Cerebellar nuclear complex (tissue), 1 donor: ENCODE measurements at regions not wholly inside any gene's neighbourhood (a gene's known extent, or its start where the extent isn't known, plus 50 kb on each side); places are given as distances from the start of the nearest gene placed in this dataset.
A peak's percentile ranks its signal among the peaks of the same experiment; 100 is the strongest.

Source experiments
- DNase-seq, 2 experiments: peaks; one replicate each; lab custom pipeline; 2025; lab: John Stamatoyannopoulos, UW

DNA sequence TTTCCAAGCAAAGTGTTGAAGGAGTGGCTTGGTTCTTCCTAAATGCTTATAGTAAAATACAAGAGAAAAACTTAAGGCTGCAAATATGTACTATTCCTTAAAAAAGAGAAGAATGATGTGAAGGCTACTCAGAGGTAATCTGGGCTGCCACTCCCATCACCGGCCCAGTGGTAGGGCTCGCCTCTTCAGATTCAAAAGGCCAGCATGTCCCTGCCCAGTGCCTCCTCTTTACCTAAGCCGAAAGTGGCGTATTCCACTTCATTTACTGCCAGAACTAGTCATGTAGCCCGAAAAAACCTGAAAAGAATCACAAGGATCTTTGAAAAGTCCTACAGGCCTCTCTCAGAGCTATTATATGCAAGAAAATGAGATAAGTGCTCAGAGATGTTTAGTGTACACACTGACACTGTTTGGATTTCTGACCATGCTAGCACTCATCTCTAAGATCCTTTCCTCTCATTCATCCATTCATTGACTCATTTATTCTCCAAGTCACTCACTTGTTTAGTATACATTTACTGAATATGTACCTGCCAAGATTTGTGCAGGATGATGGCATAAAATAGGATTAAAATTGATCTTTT, 373.3 kb upstream of the THBS1 start:
- no peak for DNase-seq

DNA sequence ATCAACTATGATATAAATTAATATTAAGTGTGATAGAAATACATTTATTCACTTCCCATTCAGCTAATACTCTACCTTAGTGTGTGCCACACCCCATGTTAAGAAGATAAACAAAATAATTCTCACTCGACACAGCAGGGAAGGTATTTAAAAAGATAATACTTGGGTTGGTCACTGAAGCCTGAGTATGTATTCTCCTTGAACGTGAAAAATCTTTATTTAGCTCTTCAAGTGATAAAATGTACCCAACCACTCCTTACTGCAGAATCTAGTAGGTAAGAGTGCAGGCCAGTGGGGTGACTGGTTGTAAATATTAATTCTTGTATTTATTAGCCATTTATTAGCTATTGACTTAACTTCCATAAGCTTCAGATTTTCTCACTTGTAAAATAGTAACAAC, 372.7 kb upstream of the THBS1 start:
- DNase-seq: no peak

DNA sequence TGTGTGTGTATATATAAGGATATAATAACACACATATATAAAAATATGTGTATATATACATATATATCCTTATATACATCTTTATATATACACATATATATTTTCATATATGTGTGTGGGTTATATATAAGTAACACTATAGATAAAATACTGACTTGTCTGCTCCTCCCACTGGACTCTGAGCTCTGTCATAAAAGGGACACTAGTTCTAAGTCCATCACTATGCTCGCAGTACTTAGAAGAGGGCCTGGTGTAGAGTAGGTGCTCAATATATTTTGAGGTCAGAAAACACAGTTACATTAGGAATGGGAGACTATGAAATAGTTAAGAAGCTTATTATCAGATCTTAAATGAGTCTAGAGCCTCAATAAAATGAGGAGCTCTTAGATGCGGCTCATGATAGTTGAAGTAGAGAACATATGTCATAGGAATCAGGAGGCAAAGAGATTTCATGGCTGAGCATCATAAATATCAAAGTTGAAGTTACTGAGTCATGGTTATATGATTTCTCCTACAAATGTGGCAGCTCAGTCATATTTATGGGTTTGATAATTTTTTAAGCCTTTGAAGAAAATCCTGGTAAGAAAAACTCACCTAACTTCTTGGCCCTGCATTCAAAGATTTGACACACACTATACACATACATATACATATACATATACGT, 371.2 kb upstream of the THBS1 start:
- DNase-seq: no peak

DNA sequence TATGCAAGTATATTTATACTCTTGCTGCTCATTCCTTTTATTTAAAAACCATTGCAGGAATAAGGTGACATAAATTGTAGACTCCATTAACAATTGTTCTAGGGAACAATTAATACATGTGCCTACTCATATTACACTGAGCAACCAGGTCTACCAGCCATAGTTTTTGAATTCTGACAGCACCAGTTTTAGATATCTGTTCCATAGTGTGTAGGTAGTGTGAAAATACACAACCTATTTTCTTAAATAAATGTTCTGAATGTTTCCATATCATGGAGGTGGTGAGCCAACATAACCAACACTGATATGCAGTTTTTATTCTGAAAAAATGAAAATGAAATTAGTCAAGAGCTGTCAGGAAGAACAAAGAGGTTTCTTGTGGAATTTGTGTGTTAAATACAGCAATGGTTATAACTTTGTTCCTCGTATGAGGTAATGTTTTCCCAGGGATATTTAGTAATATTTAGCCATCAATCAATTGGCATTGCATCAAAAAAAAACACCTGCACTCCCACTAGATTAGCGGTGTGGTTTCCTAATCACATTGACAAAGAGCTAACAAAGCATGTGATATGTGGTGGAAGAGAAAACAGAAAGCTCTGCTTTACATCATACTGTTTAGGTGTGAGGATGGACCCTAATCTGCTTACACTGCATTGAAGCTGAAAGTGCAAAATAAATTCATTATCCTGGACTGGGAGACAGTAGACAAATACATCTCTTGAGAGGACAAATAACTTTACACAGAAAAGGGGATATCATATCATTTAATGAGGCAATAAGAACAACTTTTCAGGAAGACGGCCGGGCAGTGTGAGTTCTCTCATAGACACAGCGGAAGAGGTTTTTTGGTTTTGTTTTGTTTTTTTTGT, 369.5 kb upstream of the THBS1 start:
- DNase-seq: no peak

DNA sequence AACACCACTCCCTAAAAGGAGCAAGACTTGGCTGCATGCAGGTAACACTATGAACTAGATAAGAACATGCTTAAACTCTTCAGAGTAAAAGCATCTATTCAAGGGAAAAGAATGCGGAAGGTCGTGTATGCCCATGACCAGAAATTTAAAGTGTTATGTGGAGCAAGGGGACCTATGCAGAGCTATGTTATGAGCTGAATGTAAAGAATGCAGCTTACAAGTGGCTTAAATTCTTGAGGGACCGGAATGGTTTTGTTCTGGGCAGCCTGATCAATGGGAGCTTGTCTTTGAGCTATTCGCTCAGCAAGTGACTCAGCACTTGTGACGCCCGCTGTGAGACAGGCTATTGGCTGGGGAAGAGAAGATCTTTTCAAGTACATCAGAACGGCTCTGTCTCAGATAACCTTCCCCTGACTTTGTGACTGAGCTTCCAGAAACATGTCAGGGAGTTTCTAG, 367.5 kb upstream of the THBS1 start:
- DNase-seq: no peak

DNA sequence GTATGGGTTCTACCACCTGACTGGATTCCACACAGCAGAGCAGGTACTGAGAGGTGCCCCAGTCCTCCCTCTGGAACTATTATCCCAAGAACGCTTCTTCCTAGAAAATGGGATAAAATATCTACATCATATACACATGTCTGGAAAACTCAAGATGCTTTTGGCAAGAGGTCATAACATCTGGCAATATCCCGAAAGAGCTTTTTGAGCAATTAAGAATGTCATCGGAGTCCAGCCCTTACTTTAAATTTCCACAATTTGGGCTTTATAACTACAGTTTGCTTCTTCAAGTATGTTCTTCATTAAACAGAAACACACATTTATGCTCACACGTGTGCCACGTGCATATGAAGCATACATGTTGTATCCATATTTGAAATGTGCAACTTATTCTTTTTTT, 365.9 kb upstream of the THBS1 start:
- no peak for DNase-seq

DNA sequence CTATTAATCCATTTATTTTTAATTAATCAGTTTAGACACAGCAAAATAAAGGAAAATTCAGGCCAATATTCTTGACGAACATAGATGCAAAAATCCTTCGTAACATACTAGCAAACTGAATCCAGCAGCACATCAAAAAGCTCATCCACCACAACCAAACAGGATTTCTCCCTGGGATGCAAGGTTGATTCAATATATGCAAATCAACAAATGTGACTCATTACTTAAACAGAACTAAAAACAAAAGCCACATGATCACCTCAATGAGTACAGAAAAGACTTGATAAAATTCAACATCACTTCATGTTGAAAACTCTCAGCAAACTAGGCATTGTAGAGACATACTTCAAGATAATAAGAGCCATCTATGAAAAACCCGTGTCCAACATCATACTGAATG, 364.1 kb upstream of the THBS1 start:
- no peak for DNase-seq

DNA sequence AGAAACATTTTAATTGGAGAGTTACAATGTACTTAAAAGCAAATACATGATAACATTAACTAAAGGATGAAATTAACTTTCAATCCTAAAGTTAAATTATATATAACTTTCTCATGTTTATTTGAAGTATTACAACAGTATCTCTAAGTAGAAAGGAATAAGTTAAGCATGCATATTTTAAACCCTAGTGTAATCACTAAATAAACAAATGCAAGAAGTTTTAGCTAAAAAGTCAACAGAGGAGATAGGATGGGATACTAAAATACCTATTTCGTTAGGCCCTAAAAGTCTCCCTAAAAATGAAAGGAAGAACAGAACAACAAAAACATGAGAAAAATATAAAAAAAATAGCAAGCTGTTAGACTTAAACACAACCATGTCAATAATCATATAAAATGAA, 361.3 kb upstream of the THBS1 start:
- no peak for DNase-seq

DNA sequence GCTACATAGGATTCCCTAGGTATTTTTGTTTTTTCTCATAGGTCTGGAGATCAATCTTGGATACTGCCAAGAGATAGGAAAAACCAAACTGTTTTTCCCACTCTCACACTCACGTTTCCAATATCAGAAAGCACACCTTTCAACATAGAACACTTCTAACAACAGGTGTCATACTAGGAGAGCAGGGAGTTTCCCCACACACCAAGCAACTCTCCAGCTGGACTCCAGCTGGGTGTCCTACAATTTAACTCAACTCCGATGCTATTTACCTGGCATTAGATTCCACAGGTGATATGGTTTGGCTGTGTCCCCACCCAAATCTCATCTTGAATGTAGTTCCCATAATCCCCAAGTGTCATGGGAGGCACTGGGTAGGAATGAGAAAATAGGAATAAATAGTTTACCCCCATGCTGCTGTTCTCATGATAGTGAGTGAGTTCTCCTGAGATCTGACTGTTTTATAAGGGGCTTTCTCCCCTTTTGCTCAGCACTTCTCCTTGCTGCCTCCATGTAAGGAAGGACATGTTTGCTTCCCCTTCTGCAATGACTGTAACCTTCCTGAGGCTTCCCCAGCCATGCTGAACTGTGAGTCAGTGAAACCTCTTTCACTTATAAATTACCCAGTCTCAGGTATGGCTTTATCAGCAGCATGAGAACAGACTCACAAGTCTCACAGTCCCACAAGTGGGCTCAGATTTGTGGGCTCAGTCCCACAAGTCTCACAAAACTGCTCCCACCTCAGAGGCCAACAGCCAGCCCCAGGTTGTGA, 354.5 kb upstream of the THBS1 start:
- no peak for DNase-seq

DNA sequence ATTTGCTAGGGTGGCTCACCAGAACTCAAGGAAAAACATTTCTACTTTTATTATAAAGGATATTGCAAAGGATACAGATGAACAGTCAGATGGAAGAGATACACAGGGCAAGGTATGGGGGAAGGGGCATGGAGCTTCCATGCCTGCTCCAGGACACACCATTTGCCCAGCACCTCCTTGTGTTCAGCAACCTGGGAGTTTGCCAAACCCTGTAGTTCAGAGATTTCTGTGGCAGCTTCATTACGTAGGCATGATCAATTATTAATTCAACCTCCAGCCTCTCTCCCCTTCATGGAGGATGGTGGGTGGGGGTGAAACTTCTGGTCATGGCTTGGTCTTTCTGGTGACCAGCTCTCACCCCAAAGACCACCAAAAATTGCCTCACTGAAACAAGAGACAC, 353.9 kb upstream of the THBS1 start:
- DNase-seq: no peak

DNA sequence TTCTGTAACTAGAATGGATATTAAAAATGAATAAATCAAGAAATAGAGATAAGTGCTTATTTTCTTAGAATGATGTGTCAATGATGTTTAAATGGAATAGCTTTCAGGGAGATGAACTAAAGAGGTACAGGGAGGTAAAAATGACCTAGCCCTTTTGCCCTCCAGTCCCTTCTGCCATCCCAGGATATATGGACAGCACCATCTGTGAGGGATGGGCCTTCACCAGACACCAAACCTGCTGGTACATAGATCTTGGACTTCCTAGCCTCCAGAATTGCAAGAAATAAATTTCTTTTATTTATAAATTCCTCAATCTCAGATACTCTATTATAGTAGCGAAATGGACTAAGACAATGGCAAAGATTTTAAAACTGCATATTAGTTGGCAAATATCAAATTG, 352.0 kb upstream of the THBS1 start:
- DNase-seq: no peak

DNA sequence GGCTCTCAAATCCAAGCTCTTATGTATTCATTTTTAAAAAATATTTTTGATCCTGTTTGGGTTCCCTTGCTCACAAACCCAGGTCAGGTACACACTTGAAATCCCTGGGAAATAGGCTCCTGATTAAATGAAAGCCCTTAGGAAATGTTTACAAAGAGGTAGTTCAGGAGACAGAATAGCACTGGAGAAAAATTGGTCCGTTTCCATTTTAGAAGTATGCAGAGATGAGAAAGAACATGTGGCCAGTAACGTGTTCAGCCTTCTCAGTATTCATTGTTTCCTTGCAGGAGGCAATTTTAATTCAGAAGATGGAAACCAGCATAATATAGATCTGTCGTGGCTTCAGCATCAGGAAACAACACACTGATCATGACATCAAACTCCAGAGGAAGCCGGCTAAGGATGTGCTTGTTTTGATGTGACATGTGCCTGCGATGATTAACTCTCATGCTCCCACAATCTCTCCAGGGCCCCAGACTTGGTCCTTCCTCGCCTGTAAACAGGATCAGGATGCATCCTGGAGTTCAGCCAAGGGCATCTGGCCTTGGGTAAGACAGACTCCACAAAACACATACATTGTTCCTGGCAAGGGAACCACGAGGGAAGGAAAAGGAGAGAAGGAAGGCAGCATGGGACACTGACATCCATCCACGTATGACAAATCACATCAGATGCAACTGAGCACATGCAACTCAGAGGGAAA, 350.5 kb upstream of the THBS1 start:
- DNase-seq: no peak

DNA sequence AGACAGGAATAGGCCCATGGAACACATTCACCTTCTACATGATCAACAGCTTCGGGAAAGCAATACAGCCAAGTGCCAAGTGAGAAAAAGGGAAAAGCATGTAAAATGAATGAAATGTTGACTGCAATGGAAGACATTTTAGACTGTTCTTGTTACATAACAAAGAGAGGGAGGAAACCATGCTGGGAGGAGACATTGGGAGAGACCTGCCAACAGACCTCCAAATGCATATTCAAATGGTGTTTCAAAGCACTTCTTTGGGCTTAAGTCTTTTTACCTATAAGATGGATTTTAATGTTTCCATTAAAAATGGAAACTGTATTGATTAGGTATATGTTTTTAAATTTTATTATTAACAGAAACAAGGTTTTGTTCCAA, 350.0 kb upstream of the THBS1 start:
- DNase-seq: no peak

DNA sequence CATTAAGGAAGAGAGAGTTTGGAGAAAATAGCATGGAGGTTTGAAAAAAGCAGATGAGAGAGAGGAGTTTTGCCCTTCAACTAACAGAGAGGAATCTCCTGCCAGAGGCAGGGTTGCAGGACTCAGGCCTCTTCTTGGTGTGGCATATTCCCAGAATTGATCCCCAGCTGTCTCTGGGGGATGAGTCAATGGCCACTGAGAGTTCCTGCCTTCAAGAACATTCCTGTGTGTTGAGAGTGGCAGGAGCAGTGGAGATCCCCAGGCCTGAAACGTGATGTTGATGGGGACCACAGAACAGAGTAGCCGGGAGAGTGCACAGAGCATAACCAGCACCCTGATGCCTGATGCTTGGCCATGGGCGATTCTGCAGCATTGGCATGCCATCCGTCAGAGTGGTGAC, 348.4 kb upstream of the THBS1 start:
- DNase-seq: no peak

DNA sequence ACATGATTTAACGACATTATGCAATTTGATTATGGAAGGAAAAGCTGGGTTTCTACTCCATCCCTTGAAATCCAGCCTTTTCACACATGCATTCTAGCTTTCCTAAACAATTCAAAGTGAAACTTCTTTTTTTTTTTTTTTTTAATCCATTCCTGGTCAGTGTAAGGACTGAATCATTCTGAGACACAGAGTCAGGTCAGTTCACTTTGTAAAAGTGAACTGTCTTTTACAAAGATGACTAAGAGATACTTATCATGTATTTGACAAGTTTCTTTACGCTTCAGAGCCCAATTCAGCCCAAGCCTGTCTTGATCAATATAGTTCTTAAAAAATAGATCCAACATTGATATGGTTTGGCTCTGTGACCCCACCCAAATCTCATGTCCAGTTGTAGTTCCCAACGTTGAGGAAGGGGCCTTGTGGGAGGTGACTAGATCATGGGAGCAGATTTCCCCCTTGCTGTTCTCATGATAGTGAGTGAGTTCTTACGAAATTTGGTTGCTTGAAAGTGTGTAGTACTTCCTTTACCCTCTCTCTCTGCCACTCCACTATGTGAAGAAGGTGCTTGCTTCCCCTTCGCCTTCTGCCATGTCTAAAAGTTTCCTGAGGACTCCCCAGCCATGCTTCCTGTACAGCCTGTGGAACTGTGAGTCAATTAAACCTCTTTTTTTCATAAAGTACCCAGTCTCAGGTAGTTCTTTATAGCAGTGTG, 345.6 kb upstream of the THBS1 start:
- no peak for DNase-seq

DNA sequence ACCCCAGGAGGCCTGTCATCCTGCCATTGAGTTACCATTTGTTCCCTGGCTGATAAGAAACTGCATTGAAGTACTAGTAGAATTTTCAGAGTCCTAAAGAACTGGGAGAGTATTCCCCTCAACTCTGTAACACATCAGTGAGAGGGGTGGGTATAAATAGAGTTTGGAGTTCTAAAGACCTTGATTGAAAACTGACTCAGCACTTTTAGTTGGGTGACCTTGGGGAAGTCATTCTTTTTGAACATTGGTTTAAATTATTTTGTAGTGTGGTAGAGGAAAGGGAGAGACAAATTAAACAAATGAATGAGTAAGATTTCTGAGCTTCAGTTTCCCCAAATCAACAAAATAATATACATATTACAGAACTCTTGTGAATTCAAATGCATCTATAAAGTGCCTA, 344.5 kb upstream of the THBS1 start:
- no peak for DNase-seq

DNA sequence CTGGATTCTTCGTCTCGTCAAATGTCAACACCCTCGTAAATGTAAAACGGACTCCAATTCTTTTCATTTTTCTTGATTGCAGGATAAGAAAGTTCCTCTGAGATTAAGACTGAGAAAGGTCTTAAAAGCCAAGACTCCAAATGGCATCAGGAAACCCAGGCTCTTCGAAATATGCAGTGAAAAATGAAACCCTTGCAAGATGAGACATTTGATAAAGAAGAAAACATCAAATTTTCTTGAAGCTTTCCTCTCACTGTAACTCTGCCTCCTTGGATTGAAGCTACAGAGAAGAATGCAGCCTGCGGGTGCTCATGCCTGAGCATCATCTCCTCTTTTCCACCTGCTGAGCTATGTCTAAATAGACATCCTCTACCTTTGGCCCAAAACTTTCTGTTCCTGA, 342.4 kb upstream of the THBS1 start:
- DNase-seq: no peak

DNA sequence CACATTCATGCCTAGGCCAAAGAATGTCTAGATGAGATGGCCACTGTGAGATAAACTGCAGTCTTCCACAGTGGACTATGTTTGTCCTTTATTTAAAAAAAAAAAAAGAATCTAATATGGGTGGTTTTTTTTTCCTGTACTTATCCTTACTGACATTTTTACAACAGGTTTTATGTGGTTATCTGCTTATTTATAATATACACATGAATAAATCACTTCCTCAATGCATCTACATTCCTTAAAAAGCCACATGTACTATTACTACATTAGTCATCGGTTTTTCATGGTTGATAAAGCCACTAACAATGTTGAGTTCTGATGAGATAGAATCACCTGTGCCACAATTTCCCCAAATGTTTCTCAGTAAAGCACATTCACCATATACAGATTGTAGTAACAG, 341.3 kb upstream of the THBS1 start:
- no peak for DNase-seq

DNA sequence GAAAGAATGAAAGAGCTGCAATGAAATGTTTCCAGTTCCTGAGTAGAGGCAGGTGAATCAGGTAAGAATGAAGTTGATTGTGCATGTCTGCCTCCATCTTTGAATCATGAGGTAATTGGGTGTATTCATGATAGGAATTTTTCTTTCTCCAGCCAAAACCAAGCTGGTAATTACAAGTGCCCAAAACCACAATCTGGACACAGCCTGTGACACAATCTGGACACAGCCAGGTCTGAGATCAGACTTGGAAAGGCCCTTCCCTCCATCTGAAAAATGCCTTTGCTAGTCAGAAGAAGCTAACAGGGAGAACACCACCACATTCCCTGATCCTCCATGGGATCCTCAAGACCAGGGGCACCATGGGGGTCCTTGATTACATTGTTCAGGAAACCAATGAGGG, 338.5 kb upstream of the THBS1 start:
- DNase-seq: peak in 1 of 2 experiments; percentile 1

DNA sequence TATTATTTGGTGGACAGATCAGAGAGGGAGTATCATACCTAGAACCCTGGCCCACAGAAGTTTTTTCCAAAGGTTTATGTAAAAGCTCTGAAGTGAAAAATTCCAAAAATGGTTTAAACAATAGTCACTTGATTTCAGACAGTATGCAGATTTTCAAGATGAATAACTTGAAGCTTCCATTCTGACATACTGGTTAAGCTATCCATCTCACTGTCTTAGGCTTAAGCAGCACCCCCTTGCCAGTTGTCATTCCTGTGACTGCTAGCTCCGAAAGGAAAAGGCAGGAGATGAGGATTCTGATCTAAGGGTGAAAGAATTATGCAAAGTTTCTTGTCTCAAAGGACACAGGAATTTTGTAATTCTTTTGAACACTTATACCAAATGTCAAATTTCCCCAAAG, 337.5 kb upstream of the THBS1 start:
- no peak for DNase-seq

DNA sequence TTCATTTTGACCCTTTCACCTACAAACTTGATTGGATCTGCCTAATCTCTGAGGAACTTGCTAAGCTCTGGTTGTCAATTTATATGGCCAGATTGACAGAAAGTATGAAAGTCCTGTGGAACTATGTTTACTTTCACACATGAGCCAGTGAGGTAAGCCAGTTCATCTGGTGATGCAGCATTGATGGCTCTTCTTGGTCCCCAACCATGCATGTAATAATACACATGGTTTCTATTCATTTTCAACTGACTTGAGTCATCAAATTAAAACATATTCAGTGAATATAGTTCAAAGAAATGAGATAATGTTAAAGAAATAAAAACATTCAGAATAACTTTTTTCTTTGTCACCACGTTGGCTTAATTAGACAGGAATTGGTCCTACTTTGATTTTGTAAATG, 336.1 kb upstream of the THBS1 start:
- no peak for DNase-seq
